ENCODE measurements at regions not wholly inside any gene's neighbourhood (a gene's known extent, or its start where the extent isn't known, plus 50 kb on each side); places are given as distances from the start of the nearest gene placed in this dataset.

- TF ChIP-seq EZH2 (IDR thresholded peaks at IDR 0.05; ENCODE audit: borderline replicate concordance, low read depth, low read length, severe bottlenecking) (no peak), CTCF (IDR thresholded peaks at IDR 0.05; ENCODE audit: extremely low read depth in 1 of 2, insufficient read depth in 1 of 2, low read depth in 1 of 2, low read length in 2 of 2) (no peak)
Measured at GRCh38 chr15:97838606-97839210, 121.8 kb upstream of the ARRDC4 start.

Data from endothelial cell of umbilical vein (primary cell).